Fibroblast of lung (primary cell): ENCODE measurements at regions not wholly inside any gene's neighbourhood (a gene's known extent, or its start where the extent isn't known, plus 50 kb on each side); places are given as distances from the start of the nearest gene placed in this dataset.

Source experiments
- EZH2 ChIP-seq: IDR thresholded peaks from 2 replicates; pipeline ENCODE4 v1.5.1; 2012; ENCODE audit warnings: low read length, control low read depth, mild to moderate bottlenecking; ENCODE audit errors: missing control alignments
- TF ChIP-seq, protein P1 (sequence below), 2 donors: IDR thresholded peaks in 1 of 2; conservative IDR thresholded peaks in 1 of 2; 1 replicate in 1 of 2; 2 replicates in 1 of 2; pipeline ENCODE4 v1.5.1; 2011 to 2012; ENCODE audit warnings: low read length in 2 of 2, control low read depth in 1 of 2, inconsistent platforms in 1 of 2, low read depth in 1 of 2, mild to moderate bottlenecking in 1 of 2

DNA sequence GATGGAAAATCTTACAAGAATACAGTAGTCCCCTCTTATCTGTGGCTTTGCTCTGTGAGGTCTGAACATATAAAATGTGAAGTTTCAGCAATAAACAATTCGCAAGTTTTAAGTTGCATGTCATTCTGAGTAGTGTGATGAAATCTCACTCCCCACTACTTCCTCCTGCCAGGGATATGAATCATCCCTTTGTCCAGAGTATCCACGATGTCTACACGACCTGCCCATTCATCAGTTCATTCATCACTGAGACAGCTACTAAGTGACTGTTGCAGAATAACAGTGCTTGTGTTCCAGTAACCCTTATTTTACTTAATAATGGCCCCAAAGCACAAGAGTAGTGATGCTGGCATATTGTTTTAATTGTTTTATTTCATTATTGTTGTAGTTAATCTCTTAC is 489.2 kb upstream of the UBE2E2 start:
- TF ChIP-seq, protein P1, sequence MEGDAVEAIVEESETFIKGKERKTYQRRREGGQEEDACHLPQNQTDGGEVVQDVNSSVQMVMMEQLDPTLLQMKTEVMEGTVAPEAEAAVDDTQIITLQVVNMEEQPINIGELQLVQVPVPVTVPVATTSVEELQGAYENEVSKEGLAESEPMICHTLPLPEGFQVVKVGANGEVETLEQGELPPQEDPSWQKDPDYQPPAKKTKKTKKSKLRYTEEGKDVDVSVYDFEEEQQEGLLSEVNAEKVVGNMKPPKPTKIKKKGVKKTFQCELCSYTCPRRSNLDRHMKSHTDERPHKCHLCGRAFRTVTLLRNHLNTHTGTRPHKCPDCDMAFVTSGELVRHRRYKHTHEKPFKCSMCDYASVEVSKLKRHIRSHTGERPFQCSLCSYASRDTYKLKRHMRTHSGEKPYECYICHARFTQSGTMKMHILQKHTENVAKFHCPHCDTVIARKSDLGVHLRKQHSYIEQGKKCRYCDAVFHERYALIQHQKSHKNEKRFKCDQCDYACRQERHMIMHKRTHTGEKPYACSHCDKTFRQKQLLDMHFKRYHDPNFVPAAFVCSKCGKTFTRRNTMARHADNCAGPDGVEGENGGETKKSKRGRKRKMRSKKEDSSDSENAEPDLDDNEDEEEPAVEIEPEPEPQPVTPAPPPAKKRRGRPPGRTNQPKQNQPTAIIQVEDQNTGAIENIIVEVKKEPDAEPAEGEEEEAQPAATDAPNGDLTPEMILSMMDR (conservative IDR thresholded peaks at IDR 0.05 in 1 of 2, IDR thresholded peaks at IDR 0.05 in 1 of 2; ENCODE audit: low read depth in 1 of 2, low read length in 2 of 2): no peak
- TF ChIP-seq EZH2: no peak
